Smooth muscle cell (in vitro differentiated cells): ENCODE measurements at regions not wholly inside any gene's neighbourhood (a gene's known extent, or its start where the extent isn't known, plus 50 kb on each side); places are given as distances from the start of the nearest gene placed in this dataset.

Experiments used
- DNase-seq: peaks from one replicate; lab custom pipeline; 2025; ENCODE audit not compliant: unreplicated experiment; lab: John Stamatoyannopoulos, UW
- H2AFZ ChIP-seq: fragments of 200-600 bp; sonication (generic); 2 replicates; pipeline ENCODE4 v1.6.0; 2016; ENCODE audit warnings: antibody characterized with exemption, low read depth, mild to moderate bottlenecking
- H3F3A ChIP-seq: fragments of 200-600 bp; sonication (generic); 2 replicates; pipeline ENCODE4 v1.6.0; 2017; ENCODE audit warnings: antibody characterized with exemption, low read depth
- H3K27ac ChIP-seq: fragments of 200-600 bp; sonication (generic); 2 replicates; pipeline ENCODE4 v1.5.1; 2016; ENCODE audit warnings: low read depth, mild to moderate bottlenecking
- H3K27me3 ChIP-seq: fragments of 200-600 bp; sonication (generic); 2 replicates; pipeline ENCODE4 v1.6.1; 2016; ENCODE audit warnings: low read depth, mild to moderate bottlenecking
- H3K36me3 ChIP-seq: fragments of 200-600 bp; sonication (generic); 2 replicates; pipeline ENCODE4 v1.5.1; 2016; ENCODE audit warnings: low read depth
- H3K4me1 ChIP-seq: fragments of 200-600 bp; sonication (generic); 2 replicates; pipeline ENCODE4 v1.5.1; 2016; ENCODE audit warnings: low read depth
- H3K4me2 ChIP-seq: fragments of 200-600 bp; sonication (generic); 2 replicates; pipeline ENCODE4 v1.6.0; 2016; ENCODE audit warnings: mild to moderate bottlenecking
- H3K4me3 ChIP-seq: fragments of 200-600 bp; sonication (generic); 2 replicates; pipeline ENCODE4 v1.5.1; 2016; ENCODE audit warnings: mild to moderate bottlenecking
- H3K79me2 ChIP-seq: fragments of 200-600 bp; sonication (generic); 2 replicates; pipeline ENCODE4 v1.6.0; 2016; ENCODE audit warnings: low read depth, mild to moderate bottlenecking
- H3K9ac ChIP-seq: fragments of 200-600 bp; sonication (generic); 2 replicates; pipeline ENCODE4 v1.6.0; 2016; ENCODE audit warnings: low read depth
- H3K9me3 ChIP-seq: fragments of 200-600 bp; sonication (generic); replicated peaks from 2 replicates; pipeline ENCODE4 v1.5.1; 2016; ENCODE audit warnings: low read depth
- H4K20me1 ChIP-seq: fragments of 200-600 bp; sonication (generic); 2 replicates; pipeline ENCODE4 v1.6.0; 2016; ENCODE audit warnings: low read depth
- CTCF ChIP-seq: fragments of 200-600 bp; sonication (generic); IDR thresholded peaks from 2 replicates; pipeline ENCODE4 v1.5.1; 2017; ENCODE audit warnings: borderline replicate concordance, mild to moderate bottlenecking, antibody characterized with exemption; ENCODE audit not compliant: insufficient read depth, poor library complexity, severe bottlenecking
- WGBS: methylation state at CpG from one replicate; pipeline ENCODE4 v1.1.7; 2016; ENCODE audit warnings: low lambda C conversion rate; 5-methylcytosine and 5-hydroxymethylcytosine counted together

DNA sequence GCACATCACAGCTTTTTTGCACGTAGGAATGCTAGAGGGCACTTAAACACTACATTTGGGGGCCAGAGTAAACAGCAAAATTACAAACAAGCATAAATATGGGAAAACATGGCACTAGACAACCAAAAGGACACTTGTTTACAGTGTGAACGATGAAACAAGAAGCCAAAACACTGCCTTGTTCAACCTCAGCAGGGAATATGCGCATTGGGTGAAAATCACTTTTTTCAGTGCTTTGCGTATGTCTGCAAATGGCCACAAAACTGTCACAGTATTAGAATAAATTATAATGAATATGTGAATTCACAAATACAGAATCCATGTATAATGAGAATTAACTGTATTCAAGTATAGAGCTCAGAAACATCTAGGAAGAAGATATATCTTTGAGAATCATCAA, 1064.0 kb upstream of the GYPC start:
- Histone ChIP-seq H3K27me3 (no peaks in the 10 kb centered on the region), H3F3A (no peaks in the 10 kb centered on the region), H3K9me3 (no peaks in the 10 kb centered on the region), H3K79me2 (no peaks in the 10 kb centered on the region), H4K20me1 (no peaks in the 10 kb centered on the region), H3K27ac (no peak overlapping the region), H3K36me3 (no peaks in the 10 kb centered on the region), H2AFZ (no peak overlapping the region), H3K4me2 (no peak overlapping the region), H3K9ac (no peak overlapping the region), H3K4me1 (no peaks in the 10 kb centered on the region), H3K4me3 (no peak overlapping the region)
- WGBS = 65% methylated on average over 4 of the region's 4 CpGs
- TF ChIP-seq CTCF = no peak
- no peak for DNase-seq

GRCh38 chr2:125593036-125593435, 1062.9 kb upstream of the GYPC start:
- Histone ChIP-seq H4K20me1 (no peaks in the 10 kb centered on the region), H3K9me3 (no peaks in the 10 kb centered on the region), H3K27me3 (no peaks in the 10 kb centered on the region), H2AFZ (no peak overlapping the region), H3K9ac (no peak overlapping the region), H3K27ac (no peak overlapping the region), H3F3A (no peaks in the 10 kb centered on the region), H3K36me3 (no peaks in the 10 kb centered on the region), H3K79me2 (no peaks in the 10 kb centered on the region), H3K4me3 (no peak overlapping the region), H3K4me2 (no peak overlapping the region), H3K4me1 (no peaks in the 10 kb centered on the region)
- 69% methylated on average over 2 of the region's 2 CpGs for WGBS
- TF ChIP-seq CTCF = no peak
- no peak for DNase-seq

DNA sequence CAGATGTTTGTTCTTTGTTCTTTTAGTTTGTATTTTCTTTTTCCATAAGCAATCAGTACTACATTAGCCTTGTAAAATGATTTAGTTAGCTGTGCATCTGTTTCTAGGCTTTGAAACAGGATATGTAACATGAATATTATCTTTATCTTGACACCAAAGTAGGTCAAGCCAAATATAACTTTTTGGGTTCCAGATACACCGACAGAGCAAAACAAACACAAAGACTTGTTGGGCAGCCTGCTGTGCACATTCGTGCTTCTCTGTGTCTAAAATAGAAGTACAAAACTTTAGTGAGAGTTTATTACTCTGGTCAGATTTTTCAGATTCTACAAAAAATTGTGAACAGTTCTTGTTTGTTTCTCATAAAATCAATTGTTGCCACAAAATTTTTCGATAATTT, 1059.3 kb upstream of the GYPC start:
- no peak overlapping the region for H3K27ac ChIP-seq
- no peak overlapping the region for H3K4me3 ChIP-seq
- TF ChIP-seq CTCF = no peak
- no peak overlapping the region for H2AFZ ChIP-seq
- no peak overlapping the region for H3K9ac ChIP-seq
- H3K36me3 ChIP-seq = no peaks in the 10 kb centered on the region
- no peak overlapping the region for H3K4me2 ChIP-seq
- DNase-seq = no peak
- no peaks in the 10 kb centered on the region for H3F3A ChIP-seq
- no peaks in the 10 kb centered on the region for H3K79me2 ChIP-seq
- H3K9me3 ChIP-seq = no peaks in the 10 kb centered on the region
- WGBS = 72% methylated on average over 3 of the region's 3 CpGs
- H3K27me3 ChIP-seq = no peaks in the 10 kb centered on the region
- no peaks in the 10 kb centered on the region for H4K20me1 ChIP-seq
- H3K4me1 ChIP-seq = no peaks in the 10 kb centered on the region

GRCh38 chr2:125615438-125615837, 1040.5 kb upstream of the GYPC start:
- no peak overlapping the region for H3K4me2 ChIP-seq
- H3K27ac ChIP-seq = no peak overlapping the region
- H3F3A ChIP-seq = no peaks in the 10 kb centered on the region
- no peak overlapping the region for H2AFZ ChIP-seq
- no peaks in the 10 kb centered on the region for H3K27me3 ChIP-seq
- WGBS = 90% methylated on average over 3 of the region's 3 CpGs
- H3K9ac ChIP-seq = no peak overlapping the region
- no peaks in the 10 kb centered on the region for H3K79me2 ChIP-seq
- no peak for DNase-seq
- H3K4me3 ChIP-seq = no peak overlapping the region
- TF ChIP-seq CTCF = no peak
- H3K36me3 ChIP-seq = no peaks in the 10 kb centered on the region
- H3K9me3 ChIP-seq = no peaks in the 10 kb centered on the region
- no peaks in the 10 kb centered on the region for H4K20me1 ChIP-seq
- H3K4me1 ChIP-seq = no peaks in the 10 kb centered on the region
